AG04450 (cell line): ENCODE measurements at regions not wholly inside any gene's neighbourhood (a gene's known extent, or its start where the extent isn't known, plus 50 kb on each side); places are given as distances from the start of the nearest gene placed in this dataset.
"Not testable (repeated sequence)": the region's sequence is repeated elsewhere in the genome, so short reads cannot be mapped to it uniquely, and the experiment has no call there.

ENCODE experiments used
- CTCF ChIA-PET: fragments of 300-600, 350-600 bp; formaldehyde crosslinking; extraction: SDS; loops from one replicate; lab custom pipeline; 2022; ENCODE audit warnings: antibody characterized with exemption, inconsistent platforms; lab: Charles Lee
- POLR2A ChIA-PET: fragments of 350-600 bp; formaldehyde crosslinking; extraction: SDS; loops from one replicate; lab custom pipeline; 2021; ENCODE audit warnings: antibody characterized with exemption, inconsistent platforms; lab: Yijun Ruan, JAX
- DNase-seq: peaks from one replicate; pipeline ENCODE4 v3.0.0-alpha.2; 2011; ENCODE audit warnings: low read depth, low spot score
- H3K27ac ChIP-seq: one replicate; pipeline ENCODE4 v1.5.1; 2012; ENCODE audit warnings: low read depth, low read length, control low read depth
- H3K27me3 ChIP-seq: one replicate; pipeline ENCODE4 v1.6.0; 2012; ENCODE audit warnings: low read length; ENCODE audit not compliant: control insufficient read depth, insufficient read depth
- H3K4me3 ChIP-seq: 2 replicates; pipeline ENCODE4 v1.5.1; 2011; ENCODE audit warnings: mild to moderate bottlenecking, low read depth, low read length, control low read depth
- H3K9me3 ChIP-seq: 2 replicates; pipeline ENCODE4 v1.5.1; 2012; ENCODE audit warnings: low read length; ENCODE audit not compliant: control insufficient read depth, insufficient read depth
- TF ChIP-seq, protein P1 (sequence below): IDR thresholded peaks from 2 replicates; pipeline ENCODE4 v1.5.1; 2011; ENCODE audit warnings: low read depth, low read length, control low read depth, inconsistent platforms

DNA sequence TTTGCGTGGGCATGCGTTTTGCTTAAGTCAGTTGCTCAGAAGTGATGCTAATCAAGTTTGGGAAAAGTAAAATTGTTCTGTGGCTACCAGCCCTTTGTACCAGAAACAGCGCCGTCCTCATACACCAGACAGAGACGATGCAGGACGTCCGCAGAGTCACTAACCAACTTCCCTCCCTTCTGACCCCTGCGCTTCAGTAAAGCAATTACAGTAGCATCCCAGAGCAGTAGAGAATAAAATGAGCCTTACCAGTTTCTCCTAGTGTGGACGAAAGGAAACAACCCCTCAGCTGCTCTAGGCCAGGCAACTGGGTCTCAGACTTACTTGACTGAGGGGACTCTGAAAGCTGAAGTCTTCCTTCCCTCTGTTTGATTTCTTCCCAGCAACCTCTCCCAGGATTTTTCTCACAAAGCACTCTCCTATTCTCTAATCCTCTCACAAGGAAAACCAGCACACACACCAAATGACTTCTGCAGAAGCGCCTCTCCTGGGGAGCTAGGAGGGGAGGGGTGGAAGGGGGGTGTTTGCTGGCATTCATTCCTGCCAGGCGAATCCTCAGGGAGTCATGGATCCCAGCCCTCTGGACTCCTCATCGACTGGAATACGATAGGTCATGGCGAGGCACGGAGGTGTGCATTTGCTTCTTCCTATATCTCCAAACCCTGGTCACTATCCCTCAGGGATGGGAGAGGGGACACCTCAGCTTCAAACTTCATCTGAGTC lies 56.0 kb upstream of the MID1 start:
- TF ChIP-seq, protein P1, sequence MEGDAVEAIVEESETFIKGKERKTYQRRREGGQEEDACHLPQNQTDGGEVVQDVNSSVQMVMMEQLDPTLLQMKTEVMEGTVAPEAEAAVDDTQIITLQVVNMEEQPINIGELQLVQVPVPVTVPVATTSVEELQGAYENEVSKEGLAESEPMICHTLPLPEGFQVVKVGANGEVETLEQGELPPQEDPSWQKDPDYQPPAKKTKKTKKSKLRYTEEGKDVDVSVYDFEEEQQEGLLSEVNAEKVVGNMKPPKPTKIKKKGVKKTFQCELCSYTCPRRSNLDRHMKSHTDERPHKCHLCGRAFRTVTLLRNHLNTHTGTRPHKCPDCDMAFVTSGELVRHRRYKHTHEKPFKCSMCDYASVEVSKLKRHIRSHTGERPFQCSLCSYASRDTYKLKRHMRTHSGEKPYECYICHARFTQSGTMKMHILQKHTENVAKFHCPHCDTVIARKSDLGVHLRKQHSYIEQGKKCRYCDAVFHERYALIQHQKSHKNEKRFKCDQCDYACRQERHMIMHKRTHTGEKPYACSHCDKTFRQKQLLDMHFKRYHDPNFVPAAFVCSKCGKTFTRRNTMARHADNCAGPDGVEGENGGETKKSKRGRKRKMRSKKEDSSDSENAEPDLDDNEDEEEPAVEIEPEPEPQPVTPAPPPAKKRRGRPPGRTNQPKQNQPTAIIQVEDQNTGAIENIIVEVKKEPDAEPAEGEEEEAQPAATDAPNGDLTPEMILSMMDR = no peak
- Histone ChIP-seq H3K27me3 (no peaks in the 10 kb centered on the region), H3K9me3 (no peaks in the 10 kb centered on the region), H3K4me3 (no peak overlapping the region), H3K27ac (no peak overlapping the region)
- ChIA-PET POLR2A (no interaction called here), CTCF (no interaction called here)
- no peak for DNase-seq

DNA sequence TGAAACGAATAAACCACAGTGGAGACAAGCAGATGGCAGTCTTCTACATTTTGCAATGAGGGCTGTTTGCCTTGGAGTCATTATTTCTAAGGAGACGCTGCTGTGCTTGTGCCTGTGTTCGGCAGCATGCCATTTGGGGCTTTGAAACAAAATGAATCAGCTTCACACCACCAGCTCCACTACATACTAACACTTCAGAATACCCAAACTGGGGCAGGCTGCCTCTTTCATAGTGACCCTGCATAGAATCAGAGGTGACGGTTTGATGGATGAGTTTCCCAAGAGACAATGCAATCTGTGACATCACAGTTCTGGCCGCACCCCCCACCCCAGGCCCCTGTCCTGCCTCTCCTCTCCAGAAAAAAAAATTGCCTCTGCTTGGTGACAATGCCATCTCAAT lies 57.1 kb upstream of the MID1 start:
- DNase-seq = no peak

DNA sequence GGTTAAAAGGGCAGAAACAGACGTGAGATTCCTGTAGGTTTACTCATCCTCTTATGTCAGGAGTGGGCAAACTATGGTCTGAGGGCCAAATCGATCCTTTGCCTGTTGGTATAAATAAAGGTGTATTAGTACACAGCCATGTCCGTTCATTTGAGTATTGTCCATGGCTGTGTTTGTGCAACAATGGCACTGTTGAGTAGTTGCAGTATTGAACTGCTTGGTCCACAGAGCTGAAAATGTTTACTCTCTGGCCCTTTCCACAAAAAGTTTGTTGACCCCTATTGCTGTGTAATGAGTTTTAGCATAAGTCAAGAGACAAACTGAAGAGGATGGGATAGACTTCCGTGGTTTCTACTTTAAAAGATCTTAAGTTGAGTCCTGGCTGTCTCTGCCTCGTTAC lies 59.0 kb upstream of the MID1 start:
- ChIA-PET CTCF (no interaction called here), POLR2A (no interaction called here)
- H3K27ac ChIP-seq = no peak overlapping the region
- TF ChIP-seq, protein P1 = no peak
- DNase-seq = no peak
- H3K9me3 ChIP-seq = no peaks in the 10 kb centered on the region
- no peak overlapping the region for H3K4me3 ChIP-seq
- H3K27me3 ChIP-seq = no peaks in the 10 kb centered on the region

More for the DNA sequence above, 57.1 kb upstream of the MID1 start:
- Histone ChIP-seq H3K4me3 (no peak overlapping the region), H3K27ac (no peak overlapping the region), H3K27me3 (no peaks in the 10 kb centered on the region), H3K9me3 (no peaks in the 10 kb centered on the region)
- POLR2A ChIA-PET = no interaction called here
- TF ChIP-seq, protein P1 = no peak
- CTCF ChIA-PET = no interaction called here

DNA sequence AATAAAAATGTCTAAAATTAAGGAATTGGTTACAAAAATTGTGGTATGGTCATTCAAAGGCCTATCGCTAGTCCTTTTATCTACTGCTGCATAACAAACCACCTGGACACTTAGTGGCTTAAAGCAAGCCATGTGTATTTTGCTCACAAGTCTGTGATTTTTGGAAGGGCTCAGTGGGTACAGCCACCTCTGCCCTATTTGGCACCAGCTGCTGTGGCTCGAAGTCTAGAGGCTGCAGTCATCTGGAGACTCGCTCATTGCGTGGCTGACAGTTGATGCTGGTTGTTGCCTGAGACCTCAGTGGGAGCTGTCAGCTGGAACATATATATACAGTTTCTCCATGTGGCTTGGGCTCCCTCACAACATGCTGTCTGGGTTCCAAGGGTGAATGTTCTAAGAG lies 60.8 kb upstream of the MID1 start:
- TF ChIP-seq, protein P1 = no peak
- no peaks in the 10 kb centered on the region for H3K27me3 ChIP-seq
- no peaks in the 10 kb centered on the region for H3K9me3 ChIP-seq
- no peak for DNase-seq
- CTCF ChIA-PET = interaction anchor here (1.1 kb wide), 1 partner anchor 490 kb away, joined by 3 read pairs; no protein-coding TSS in a partner anchor
- H3K4me3 ChIP-seq = no peak overlapping the region
- no peak overlapping the region for H3K27ac ChIP-seq
- POLR2A ChIA-PET = no interaction called here

DNA sequence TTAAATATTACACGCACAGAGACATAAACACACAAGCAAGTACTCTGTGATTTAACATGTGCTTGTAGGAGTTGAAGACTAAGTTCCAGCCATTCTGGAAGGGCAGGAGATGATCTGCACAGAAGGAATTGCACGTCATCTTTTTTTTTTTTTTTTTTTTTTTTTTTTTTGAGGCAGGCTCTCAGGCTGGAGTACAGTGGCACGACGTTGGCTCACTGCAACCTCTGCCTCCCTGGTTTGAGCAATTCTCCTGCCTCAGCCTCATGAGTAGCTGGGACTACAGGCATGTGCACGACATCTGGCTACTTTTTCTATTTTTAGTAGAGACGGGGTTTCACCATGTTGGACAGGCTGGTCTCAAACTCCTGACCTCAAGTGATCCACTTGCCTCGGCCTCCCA lies 63.2 kb upstream of the MID1 start:
- H3K9me3 ChIP-seq, POLR2A ChIA-PET, H3K4me3 ChIP-seq, DNase-seq, H3K27ac ChIP-seq, H3K27me3 ChIP-seq: not testable (repeated sequence)
- CTCF ChIA-PET = interaction anchor here (2.0 kb wide), 1 partner anchor 38 kb away, joined by 4 read pairs; no protein-coding TSS in a partner anchor
